ENCODE measurements at regions not wholly inside any gene's neighbourhood (a gene's known extent, or its start where the extent isn't known, plus 50 kb on each side); places are given as distances from the start of the nearest gene placed in this dataset.

DNA sequence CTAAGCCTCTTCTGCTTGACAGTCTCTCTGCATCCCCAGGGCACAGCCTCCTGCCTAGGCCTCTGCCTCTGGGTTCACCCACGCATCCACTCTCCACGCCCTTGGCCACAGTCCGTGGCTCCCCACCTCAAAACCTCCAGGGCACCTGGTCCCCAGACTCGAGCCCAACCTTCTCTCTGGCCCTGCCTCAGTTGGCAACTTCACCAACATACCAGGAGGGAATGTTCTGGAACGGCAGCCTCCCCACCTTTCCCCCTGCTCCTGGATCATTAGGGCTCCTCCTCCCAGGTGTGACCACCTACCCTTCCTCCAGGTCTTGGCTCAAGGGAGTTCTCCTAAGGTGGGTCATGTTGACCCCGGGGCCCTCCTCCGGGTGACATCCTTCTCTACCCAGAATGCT, 69.1 kb downstream of the SOX1 start:
- DNase-seq, result no peak
- Histone ChIP-seq H3K27me3 (ENCODE audit: control insufficient read depth in 3 of 3, insufficient read depth in 3 of 3, low read length in 2 of 3) (peaks cover 0 to 26% (median under 1%) of the 10 kb centered on the region in 3 donors), H3K4me1 (ENCODE audit: control insufficient read depth in 5 of 5, insufficient read depth in 5 of 5, low read length in 5 of 5) (peaks cover 0 to 11% (median 7%) of the 10 kb centered on the region in 5 donors), H3K27ac (ENCODE audit: low read depth in 1 of 2, low read length in 1 of 2) (no peak overlapping the region), H3K9ac (ENCODE audit: insufficient read depth in 1 of 2, low read length in 2 of 2) (no peak overlapping the region), H3K36me3 (ENCODE audit: control insufficient read depth in 4 of 4, insufficient read depth in 4 of 4, low read length in 4 of 4) (no peaks in the 10 kb centered on the region), H3K4me3 (no peak overlapping the region), H3K9me3 (ENCODE audit: control insufficient read depth in 4 of 4, insufficient read depth in 3 of 4, low read length in 3 of 4) (no peaks in the 10 kb centered on the region)
- TF ChIP-seq, protein P1, sequence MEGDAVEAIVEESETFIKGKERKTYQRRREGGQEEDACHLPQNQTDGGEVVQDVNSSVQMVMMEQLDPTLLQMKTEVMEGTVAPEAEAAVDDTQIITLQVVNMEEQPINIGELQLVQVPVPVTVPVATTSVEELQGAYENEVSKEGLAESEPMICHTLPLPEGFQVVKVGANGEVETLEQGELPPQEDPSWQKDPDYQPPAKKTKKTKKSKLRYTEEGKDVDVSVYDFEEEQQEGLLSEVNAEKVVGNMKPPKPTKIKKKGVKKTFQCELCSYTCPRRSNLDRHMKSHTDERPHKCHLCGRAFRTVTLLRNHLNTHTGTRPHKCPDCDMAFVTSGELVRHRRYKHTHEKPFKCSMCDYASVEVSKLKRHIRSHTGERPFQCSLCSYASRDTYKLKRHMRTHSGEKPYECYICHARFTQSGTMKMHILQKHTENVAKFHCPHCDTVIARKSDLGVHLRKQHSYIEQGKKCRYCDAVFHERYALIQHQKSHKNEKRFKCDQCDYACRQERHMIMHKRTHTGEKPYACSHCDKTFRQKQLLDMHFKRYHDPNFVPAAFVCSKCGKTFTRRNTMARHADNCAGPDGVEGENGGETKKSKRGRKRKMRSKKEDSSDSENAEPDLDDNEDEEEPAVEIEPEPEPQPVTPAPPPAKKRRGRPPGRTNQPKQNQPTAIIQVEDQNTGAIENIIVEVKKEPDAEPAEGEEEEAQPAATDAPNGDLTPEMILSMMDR (IDR thresholded peaks at IDR 0.05; ENCODE audit: control extremely low read depth, extremely low read depth), result no peak
- no peak for ATAC-seq (ENCODE audit: insufficient read depth, low FRiP score)
- 88 to 91% methylated on average over 7 of the region's 7 CpGs for WGBS, 2 donors

DNA sequence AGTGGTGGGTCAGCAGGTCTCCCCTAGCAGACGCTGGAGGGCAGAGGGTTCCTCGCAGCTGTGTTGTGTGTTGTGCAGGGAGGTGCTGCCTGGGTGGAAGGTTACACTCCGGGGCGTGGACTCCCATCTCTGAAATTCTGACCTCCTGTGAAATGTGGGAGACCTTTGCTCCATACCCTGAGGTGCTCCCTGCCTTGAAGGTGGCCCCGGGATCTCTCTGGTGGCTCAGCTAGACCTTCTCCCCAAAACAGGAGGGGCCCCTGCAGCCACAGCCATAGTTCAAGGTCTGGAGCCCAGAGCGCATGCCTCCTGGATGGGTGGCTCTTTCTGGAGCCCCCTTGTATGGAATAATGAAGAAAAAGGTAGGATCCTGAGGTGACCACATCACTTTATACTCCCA, 70.2 kb downstream of the SOX1 start:
- no peak for ATAC-seq (ENCODE audit: insufficient read depth, low FRiP score)
- 77 to 88% methylated on average over 6 of the region's 6 CpGs for WGBS, 2 donors
- Histone ChIP-seq H3K27me3 (ENCODE audit: control insufficient read depth in 3 of 3, insufficient read depth in 3 of 3, low read length in 2 of 3) (peaks cover 0 to 26% (median 2%) of the 10 kb centered on the region in 3 donors), H3K9me3 (ENCODE audit: control insufficient read depth in 4 of 4, insufficient read depth in 3 of 4, low read length in 3 of 4) (peaks cover 0 to 4% (median 0%) of the 10 kb centered on the region in 4 donors), H3K4me3 (no peak overlapping the region), H3K4me1 (ENCODE audit: control insufficient read depth in 5 of 5, insufficient read depth in 5 of 5, low read length in 5 of 5) (peaks cover 0 to 11% (median 0%) of the 10 kb centered on the region in 5 donors), H3K27ac (ENCODE audit: low read depth in 1 of 2, low read length in 1 of 2) (no peak overlapping the region), H3K36me3 (ENCODE audit: control insufficient read depth in 4 of 4, insufficient read depth in 4 of 4, low read length in 4 of 4) (no peaks in the 10 kb centered on the region), H3K9ac (ENCODE audit: insufficient read depth in 1 of 2, low read length in 2 of 2) (no peak overlapping the region)
- DNase-seq, result no peak
- TF ChIP-seq, protein P1 (IDR thresholded peaks at IDR 0.05; ENCODE audit: control extremely low read depth, extremely low read depth), result no peak

DNA sequence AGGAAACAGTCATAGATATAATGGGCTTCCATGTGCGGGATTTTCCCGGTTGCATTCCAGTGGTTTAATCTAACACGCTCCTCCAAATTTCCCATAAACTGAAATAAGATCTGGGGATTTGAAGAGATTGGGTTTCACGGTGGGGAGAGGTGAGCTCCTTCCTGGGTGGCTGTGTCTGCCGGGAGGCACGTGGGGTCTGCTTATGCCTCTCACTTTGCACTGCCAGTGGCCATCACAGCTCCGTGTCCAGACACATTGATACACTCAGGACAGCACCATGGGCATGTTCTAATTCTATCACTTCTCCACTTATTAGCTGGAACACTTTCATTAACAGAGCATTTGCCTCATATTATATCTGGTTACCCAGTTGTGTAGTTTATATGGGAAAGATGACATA, 73.4 kb downstream of the SOX1 start:
- Histone ChIP-seq H3K27me3 (ENCODE audit: control insufficient read depth in 3 of 3, insufficient read depth in 3 of 3, low read length in 2 of 3) (peaks cover 0 to 17% (median 2%) of the 10 kb centered on the region in 3 donors), H3K9ac (ENCODE audit: insufficient read depth in 1 of 2, low read length in 2 of 2) (no peak overlapping the region), H3K4me3 (no peak overlapping the region), H3K36me3 (ENCODE audit: control insufficient read depth in 4 of 4, insufficient read depth in 4 of 4, low read length in 4 of 4) (no peaks in the 10 kb centered on the region), H3K4me1 (ENCODE audit: control insufficient read depth in 5 of 5, insufficient read depth in 5 of 5, low read length in 5 of 5) (no peaks in the 10 kb centered on the region), H3K9me3 (ENCODE audit: control insufficient read depth in 4 of 4, insufficient read depth in 3 of 4, low read length in 3 of 4) (peaks cover 0 to 4% (median 0%) of the 10 kb centered on the region in 4 donors), H3K27ac (ENCODE audit: low read depth in 1 of 2, low read length in 1 of 2) (no peak overlapping the region)
- WGBS, 2 donors, result 67 to 75% methylated on average over 7 of the region's 7 CpGs
- DNase-seq (no peak), ATAC-seq (ENCODE audit: insufficient read depth, low FRiP score) (no peak)
- TF ChIP-seq, protein P1 (IDR thresholded peaks at IDR 0.05; ENCODE audit: control extremely low read depth, extremely low read depth), result no peak

Data from lung (tissue), 11 donors.